H1 (cell line): ENCODE measurements at regions not wholly inside any gene's neighbourhood (a gene's known extent, or its start where the extent isn't known, plus 50 kb on each side); places are given as distances from the start of the nearest gene placed in this dataset.

Source experiments
- CTCF ChIA-PET: fragments of 300-600 bp; sonication (Branson Sonifier 250); formaldehyde crosslinking; loops from one replicate; lab custom pipeline; 2021; ENCODE audit not compliant: partially characterized antibody; lab: Charles Lee
- POLR2A ChIA-PET: fragments of 300-600 bp; sonication (Branson Sonifier 250); formaldehyde crosslinking; loops from one replicate; lab custom pipeline; 2021; ENCODE audit warnings: inconsistent platforms; ENCODE audit not compliant: partially characterized antibody; lab: Charles Lee
- DNase-seq, 2 experiments: peaks; one replicate each; pipeline versions ENCODE4 v3.0.0 to v3.0.0-alpha.2; 2010 to 2022; ENCODE audit warnings: low spot score in 2 of 2, low read depth in 1 of 2, mixed read lengths in 1 of 2
- FAIRE-seq: peaks from 2 replicates; lab custom pipeline; 2011; peaks lifted over from hg19 to GRCh38; lab: Jason Lieb, UNC
- H2AFZ ChIP-seq: 2 replicates; pipeline ENCODE4 v1.8.1; 2012; ENCODE audit warnings: low read length, inconsistent platforms
- H2AK5ac ChIP-seq: 2 replicates; pipeline ENCODE4 v1.6.1; 2013; ENCODE audit warnings: low read depth, low read length
- H2BK120ac ChIP-seq: replicated peaks from 2 replicates; pipeline ENCODE3; 2013; ENCODE audit warnings: low read depth, low read length, inconsistent platforms
- H2BK12ac ChIP-seq: 2 replicates; pipeline ENCODE4 v1.6.1; 2013; ENCODE audit warnings: low read depth, low read length
- H2BK15ac ChIP-seq: 2 replicates; pipeline ENCODE4 v1.6.1; 2013; ENCODE audit warnings: low read length
- H2BK20ac ChIP-seq: 2 replicates; pipeline ENCODE4 v1.6.1; 2013; ENCODE audit warnings: low read length
- H2BK5ac ChIP-seq: 2 replicates; pipeline ENCODE4 v1.6.1; 2013; ENCODE audit warnings: low read depth, low read length
- H3K14ac ChIP-seq: 2 replicates; pipeline ENCODE4 v1.6.1; 2013; ENCODE audit warnings: inconsistent platforms; ENCODE audit not compliant: insufficient read length
- H3K18ac ChIP-seq: 2 replicates; pipeline ENCODE4 v1.6.1; 2013; ENCODE audit warnings: low read length; ENCODE audit errors: extremely low read depth
- H3K23ac ChIP-seq: 2 replicates; pipeline ENCODE4 v1.6.1; 2013; ENCODE audit warnings: inconsistent platforms; ENCODE audit not compliant: insufficient read length
- H3K23me2 ChIP-seq: 2 replicates; pipeline ENCODE4 v1.6.1; 2013; ENCODE audit warnings: low read depth, low read length
- H3K27ac ChIP-seq: 2 replicates; pipeline ENCODE4 v1.6.1; 2011; ENCODE audit warnings: low read depth, low read length, inconsistent platforms
- H3K27me3 ChIP-seq, 4 experiments: replicated peaks in 1 of 4; 1 replicate in 1 of 4; 2 replicates in 3 of 4; pipeline versions ENCODE4 v1.6.1 to v1.8.1; 2011 to 2013; ENCODE audit warnings: low read length in 3 of 4, mild to moderate bottlenecking in 3 of 4, inconsistent platforms in 2 of 4, mixed read lengths in 2 of 4, moderate library complexity in 1 of 4; ENCODE audit not compliant: control insufficient read depth in 3 of 4, insufficient read depth in 3 of 4; ENCODE audit errors: extremely low read depth in 1 of 4
- H3K36me3 ChIP-seq, 4 experiments: 2 replicates each; pipeline versions ENCODE4 v1.6.1 to v1.8.1; 2011 to 2013; ENCODE audit warnings: mild to moderate bottlenecking in 4 of 4, low read length in 3 of 4, moderate library complexity in 2 of 4, control low read depth in 1 of 4, inconsistent platforms in 1 of 4; ENCODE audit not compliant: insufficient read depth in 4 of 4, control insufficient read depth in 2 of 4
- H3K4ac ChIP-seq: replicated peaks from 2 replicates; pipeline ENCODE3; 2013; ENCODE audit warnings: low read length, low read depth, mixed read lengths, inconsistent platforms; ENCODE audit not compliant: insufficient read length
- H3K4me1 ChIP-seq, 4 experiments: replicated peaks in 1 of 4; 1 replicate in 1 of 4; 2 replicates in 3 of 4; pipeline versions ENCODE4 v1.6.1 to v1.8.1; 2011 to 2013; ENCODE audit warnings: low read length in 3 of 4, inconsistent platforms in 2 of 4, mixed read lengths in 1 of 4; ENCODE audit not compliant: insufficient read depth in 4 of 4, control insufficient read depth in 3 of 4
- H3K4me2 ChIP-seq, 2 experiments: 2 replicates each; pipeline versions ENCODE4 v1.6.1 to v1.8.1; 2011 to 2013; ENCODE audit warnings: low read depth in 2 of 2, low read length in 2 of 2, control low read depth in 1 of 2, inconsistent platforms in 1 of 2, mild to moderate bottlenecking in 1 of 2; ENCODE audit not compliant: insufficient read depth in 1 of 2
- H3K4me3 ChIP-seq, 4 experiments: fragments of 200-600, 300-600 bp in 1 of 4; sonication (generic), shearing (Covaris generic), sonication (Bioruptor Twin) in 1 of 4; 2 replicates each; pipeline versions ENCODE4 v1.5.1 to v1.8.1; 2011 to 2016; ENCODE audit warnings: low read length in 4 of 4, low read depth in 3 of 4, control low read depth in 2 of 4, inconsistent platforms in 2 of 4, mild to moderate bottlenecking in 2 of 4, mixed read lengths in 1 of 4, moderate library complexity in 1 of 4; ENCODE audit not compliant: insufficient read depth in 2 of 4; ENCODE audit errors: extremely low read depth in 1 of 4
- H3K56ac ChIP-seq: replicated peaks from 2 replicates; pipeline ENCODE3; 2013; ENCODE audit warnings: low read depth, mild to moderate bottlenecking, mixed read lengths, low read length, inconsistent platforms; ENCODE audit not compliant: insufficient read length
- H3K79me1 ChIP-seq: 2 replicates; pipeline ENCODE4 v1.6.1; 2013; ENCODE audit warnings: low read depth, low read length, control low read depth
- H3K79me2 ChIP-seq, 2 experiments: 2 replicates each; pipeline versions ENCODE4 v1.6.1 to v1.8.1; 2012 to 2013; ENCODE audit warnings: low read length in 2 of 2, mild to moderate bottlenecking in 2 of 2, inconsistent platforms in 1 of 2; ENCODE audit not compliant: insufficient read depth in 2 of 2, control insufficient read depth in 1 of 2
- H3K9ac ChIP-seq, 4 experiments: replicated peaks in 1 of 4; 1 replicate in 1 of 4; 2 replicates in 3 of 4; pipeline versions ENCODE4 v1.6.1 to v1.8.1; 2011 to 2013; ENCODE audit warnings: low read depth in 3 of 4, low read length in 3 of 4, control low read depth in 2 of 4, mild to moderate bottlenecking in 2 of 4, moderate library complexity in 2 of 4, inconsistent platforms in 1 of 4; ENCODE audit errors: extremely low read depth in 1 of 4
- H3K9me3 ChIP-seq, 2 experiments: 2 replicates each; pipeline versions ENCODE4 v1.6.1 to v1.8.1; 2012 to 2013; ENCODE audit warnings: mild to moderate bottlenecking in 2 of 2, moderate library complexity in 2 of 2, control low read depth in 1 of 2, inconsistent platforms in 1 of 2, low read depth in 1 of 2, low read length in 1 of 2, mixed read lengths in 1 of 2; ENCODE audit not compliant: insufficient read depth in 2 of 2
- H4K20me1 ChIP-seq, 2 experiments: replicated peaks in 1 of 2; 2 replicates each; pipeline versions ENCODE3 to v1.8.1; 2011 to 2013; ENCODE audit warnings: inconsistent platforms in 2 of 2, low read length in 2 of 2, mild to moderate bottlenecking in 1 of 2; ENCODE audit not compliant: insufficient read depth in 2 of 2, control insufficient read depth in 1 of 2
- H4K5ac ChIP-seq: 2 replicates; pipeline ENCODE4 v1.6.1; 2013; ENCODE audit warnings: low read length, low read depth, mixed read lengths, inconsistent platforms; ENCODE audit not compliant: insufficient read length
- H4K8ac ChIP-seq: 2 replicates; pipeline ENCODE4 v1.8.0; 2013; ENCODE audit warnings: mild to moderate bottlenecking, moderate library complexity, low read length, inconsistent platforms; ENCODE audit not compliant: insufficient read depth; ENCODE audit errors: extremely low read depth
- H4K91ac ChIP-seq: replicated peaks from 2 replicates; pipeline ENCODE3; 2013; ENCODE audit warnings: low read length, mixed read lengths, inconsistent platforms; ENCODE audit not compliant: insufficient read length
- CBX5 ChIP-seq: fragments of 300-800, 300-1000 bp; sonication (generic); IDR thresholded peaks from 2 replicates; pipeline ENCODE4 v1.7.1; 2016; ENCODE audit warnings: antibody characterized with exemption, low read length, low read depth
- EZH2 ChIP-seq: fragments of 200-600 bp; sonication (generic); IDR thresholded peaks from 2 replicates; pipeline ENCODE4 v1.7.1; 2012; ENCODE audit warnings: low read depth, mild to moderate bottlenecking, moderate library complexity, low read length, inconsistent platforms; ENCODE audit not compliant: severe bottlenecking
- GABPA ChIP-seq: IDR thresholded peaks from 2 replicates; pipeline ENCODE4 v1.6.1; 2011; ENCODE audit warnings: mild to moderate bottlenecking, low read length, moderate library complexity, borderline replicate concordance; ENCODE audit not compliant: insufficient read depth
- HDAC2 ChIP-seq, 2 experiments: fragments of 300-600 bp in 1 of 2; sonication (generic) in 1 of 2; IDR thresholded peaks; 2 replicates each; pipeline ENCODE4 v1.6.1; 2011 to 2012; ENCODE audit warnings: low read depth in 2 of 2, low read length in 2 of 2, mild to moderate bottlenecking in 2 of 2, moderate library complexity in 2 of 2, borderline replicate concordance in 1 of 2, inconsistent platforms in 1 of 2
- HDAC6 ChIP-seq: IDR thresholded peaks from one replicate; pipeline ENCODE4 v1.7.1; 2012; ENCODE audit warnings: low read depth, mild to moderate bottlenecking, inconsistent platforms, low read length, moderate library complexity
- JUND ChIP-seq: IDR thresholded peaks from 2 replicates; pipeline ENCODE4 v1.6.1; 2011; ENCODE audit warnings: mild to moderate bottlenecking, improper control_type of control experiment, low read length
- KDM1A ChIP-seq: fragments of 200-600, 300-600 bp; sonication (generic); IDR thresholded peaks from 2 replicates; pipeline ENCODE4 v1.7.1; 2016; ENCODE audit warnings: mild to moderate bottlenecking, low read length, borderline replicate concordance
- NANOG ChIP-seq: IDR thresholded peaks from 2 replicates; pipeline ENCODE4 v1.6.1; 2011; ENCODE audit warnings: low read length, low read depth, mild to moderate bottlenecking, inconsistent platforms; ENCODE audit not compliant: insufficient read depth, poor library complexity, severe bottlenecking
- POU5F1 ChIP-seq: IDR thresholded peaks from 2 replicates; pipeline ENCODE4 v1.6.1; 2011; ENCODE audit warnings: low read depth, mild to moderate bottlenecking, low read length, moderate library complexity
- SP2 ChIP-seq: IDR thresholded peaks from 2 replicates; pipeline ENCODE4 v1.6.1; 2012; ENCODE audit warnings: mild to moderate bottlenecking, low read length, inconsistent platforms
- USF2 ChIP-seq: IDR thresholded peaks from 2 replicates; pipeline ENCODE4 v1.6.1; 2011; ENCODE audit warnings: low read length, improper control_type of control experiment
- WGBS, 2 experiments: shearing (Covaris generic) in 1 of 2; methylation state at CpG; one replicate each; pipeline versions ENCODE4 v1.1.6 to v1.1.7; 2013 to 2015; ENCODE audit warnings: low lambda C conversion rate in 2 of 2, mixed read lengths in 2 of 2, inconsistent platforms in 1 of 2, low coverage in 1 of 2, missing lambda C conversion rate in 1 of 2; ENCODE audit not compliant: insufficient replicate concordance in 2 of 2, insufficient coverage in 1 of 2, insufficient read length in 1 of 2; ENCODE audit errors: extremely low coverage in 1 of 2, missing lambda C conversion rate in 1 of 2; 5-methylcytosine and 5-hydroxymethylcytosine counted together

- H3K9me3 ChIP-seq, result no peaks in the 10 kb centered on the region
- TF ChIP-seq HDAC2 (IDR thresholded peaks at IDR 0.05; ENCODE audit: borderline replicate concordance in 1 of 2, low read depth in 2 of 2, low read length in 2 of 2), result no peak
- TF ChIP-seq KDM1A, result no peak
- TF ChIP-seq JUND, result no peak
- TF ChIP-seq SP2, result no peak
- no peak for TF ChIP-seq POU5F1
- TF ChIP-seq NANOG, result no peak
- no peak for TF ChIP-seq EZH2
- TF ChIP-seq GABPA, result no peak
- no peak for TF ChIP-seq CBX5
- no peak for TF ChIP-seq USF2
- no peak for TF ChIP-seq HDAC6
Measured at GRCh38 chr4:1540601-1541375, 134.5 kb upstream of the NKX1-1 start.

More at GRCh38 chr4:1540601-1541375, 134.5 kb upstream of the NKX1-1 start:
- CTCF ChIA-PET, result no interaction called here
- Histone ChIP-seq H3K18ac (no peak overlapping the region), H3K23me2 (no peaks in the 10 kb centered on the region), H3K56ac (no peak overlapping the region), H2AK5ac (no peak overlapping the region), H3K79me1 (no peaks in the 10 kb centered on the region), H3K4me2 (no peak overlapping the region), H2BK15ac (no peak overlapping the region), H2AFZ (no peak overlapping the region), H3K4ac (no peak overlapping the region), H4K5ac (no peak overlapping the region), H2BK120ac (no peak overlapping the region), H4K20me1 (peaks cover 0 to 5% of the 10 kb centered on the region in 2 experiments), H3K9ac (no peak overlapping the region), H3K4me3 (no peak overlapping the region), H3K27me3 (no peaks in the 10 kb centered on the region), H3K14ac (no peak overlapping the region), H3K4me1 (no peaks in the 10 kb centered on the region; a peak in 2 of 7 replicates), H2BK5ac (0 out of 2 replicates have a peak overlapping the region, but pooled peaks have one; percentile 44), H4K8ac (0 out of 2 replicates have a peak overlapping the region, but pooled peaks have one; percentile 9), H3K79me2 (no peaks in the 10 kb centered on the region), H3K36me3 (no peaks in the 10 kb centered on the region), H3K27ac (no peak overlapping the region), H3K23ac (no peak overlapping the region), H4K91ac (no peak overlapping the region), H2BK20ac (no peak overlapping the region; the same call in 1 of the 2 replicates), H2BK12ac (no peak overlapping the region)
- DNase-seq (no peak), FAIRE-seq (no peak)
- POLR2A ChIA-PET, result no interaction called here
- WGBS, 2 experiments, result 87% methylated on average over 30 of the region's 33 CpGs; no CpG with 5 or more reads in 1 of the 2 experiments
